ENCODE measurements at regions not wholly inside any gene's neighbourhood (a gene's known extent, or its start where the extent isn't known, plus 50 kb on each side); places are given as distances from the start of the nearest gene placed in this dataset.
"Not testable (repeated sequence)": the region's sequence is repeated elsewhere in the genome, so short reads cannot be mapped to it uniquely, and the experiment has no call there.

DNA sequence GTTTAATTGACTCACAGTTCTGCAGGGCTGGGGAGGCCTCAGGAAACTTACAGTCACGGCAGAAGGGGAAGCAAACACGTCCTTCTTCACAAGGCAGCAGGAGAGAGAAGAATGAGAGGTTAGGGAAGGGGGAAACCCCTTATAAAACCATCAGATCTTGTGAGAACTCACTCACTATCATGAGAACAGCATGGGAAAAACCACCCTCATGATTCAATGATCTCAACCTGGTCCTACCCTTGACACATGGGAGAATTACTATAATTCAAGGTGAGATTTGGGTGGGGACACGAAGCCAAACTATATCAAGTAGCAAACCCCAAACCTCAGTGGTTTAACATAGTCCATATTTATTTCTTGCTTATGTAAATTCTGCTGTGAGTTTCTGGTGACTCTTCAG, 252.0 kb upstream of the USP25 start:
- intact Hi-C loops (cut with DNase I); H3K36me3 ChIP-seq (ENCODE audit: control insufficient read depth in 1 of 2, insufficient read depth in 2 of 2, low read length in 1 of 2); H3K9me3 ChIP-seq (ENCODE audit: control insufficient read depth, low read length); H3K27me3 ChIP-seq (ENCODE audit: control insufficient read depth in 1 of 2, insufficient read depth in 2 of 2, low read length in 1 of 2); H3K4me3 ChIP-seq (ENCODE audit: low read length in 2 of 2); ATAC-seq (ENCODE audit: low FRiP score); H3K27ac ChIP-seq (ENCODE audit: low read depth in 1 of 2, low read length in 2 of 2); H3K4me1 ChIP-seq (ENCODE audit: control insufficient read depth in 1 of 2, insufficient read depth in 2 of 2, low read length in 2 of 2); DNase-seq: not testable (repeated sequence)
- 87 to 89% methylated on average over 3 of the region's 3 CpGs for WGBS, 2 donors

- Histone ChIP-seq H3K27me3 (ENCODE audit: control insufficient read depth in 1 of 2, insufficient read depth in 2 of 2, low read length in 1 of 2) (no peaks in the 10 kb centered on the region), H3K4me3 (ENCODE audit: low read length in 2 of 2) (no peak overlapping the region), H3K9me3 (ENCODE audit: control insufficient read depth, low read length) (no peaks in the 10 kb centered on the region), H3K4me1 (ENCODE audit: control insufficient read depth in 1 of 2, insufficient read depth in 2 of 2, low read length in 2 of 2) (no peaks in the 10 kb centered on the region), H3K36me3 (ENCODE audit: control insufficient read depth in 1 of 2, insufficient read depth in 2 of 2, low read length in 1 of 2) (no peaks in the 10 kb centered on the region), H3K27ac (ENCODE audit: low read depth in 1 of 2, low read length in 2 of 2) (no peak overlapping the region)
- DNase-seq (no peak), ATAC-seq (ENCODE audit: low FRiP score) (no peak)
- intact Hi-C loops (cut with DNase I) = loop anchor here (5.0 to 10.0 kb wide), 4 partner anchors 615 to 1223 kb away; no protein-coding TSS in a partner anchor
- 80 to 81% methylated on average over 6 of the region's 6 CpGs for WGBS, 2 donors
Observed at GRCh38 chr21:15480160-15480559, 249.6 kb upstream of the USP25 start.

GRCh38 chr21:15483138-15483780, 246.5 kb upstream of the USP25 start:
- Histone ChIP-seq H3K27me3 (ENCODE audit: control insufficient read depth in 1 of 2, insufficient read depth in 2 of 2, low read length in 1 of 2) (no peaks in the 10 kb centered on the region), H3K27ac (ENCODE audit: low read depth in 1 of 2, low read length in 2 of 2) (no peak overlapping the region), H3K36me3 (ENCODE audit: control insufficient read depth in 1 of 2, insufficient read depth in 2 of 2, low read length in 1 of 2) (no peaks in the 10 kb centered on the region), H3K9me3 (ENCODE audit: control insufficient read depth, low read length) (no peaks in the 10 kb centered on the region), H3K4me3 (ENCODE audit: low read length in 2 of 2) (no peak overlapping the region), H3K4me1 (ENCODE audit: control insufficient read depth in 1 of 2, insufficient read depth in 2 of 2, low read length in 2 of 2) (no peaks in the 10 kb centered on the region)
- DNase-seq (peak; percentile 90 to 93), ATAC-seq (ENCODE audit: low FRiP score) (peak; percentile 94)
- intact Hi-C loops (cut with DNase I) = loop anchor here (2.0 to 10.0 kb wide), 5 partner anchors 618 to 1226 kb away; no protein-coding TSS in a partner anchor
- 15 to 16% methylated on average over 8 of the region's 8 CpGs for WGBS, 2 donors

DNA sequence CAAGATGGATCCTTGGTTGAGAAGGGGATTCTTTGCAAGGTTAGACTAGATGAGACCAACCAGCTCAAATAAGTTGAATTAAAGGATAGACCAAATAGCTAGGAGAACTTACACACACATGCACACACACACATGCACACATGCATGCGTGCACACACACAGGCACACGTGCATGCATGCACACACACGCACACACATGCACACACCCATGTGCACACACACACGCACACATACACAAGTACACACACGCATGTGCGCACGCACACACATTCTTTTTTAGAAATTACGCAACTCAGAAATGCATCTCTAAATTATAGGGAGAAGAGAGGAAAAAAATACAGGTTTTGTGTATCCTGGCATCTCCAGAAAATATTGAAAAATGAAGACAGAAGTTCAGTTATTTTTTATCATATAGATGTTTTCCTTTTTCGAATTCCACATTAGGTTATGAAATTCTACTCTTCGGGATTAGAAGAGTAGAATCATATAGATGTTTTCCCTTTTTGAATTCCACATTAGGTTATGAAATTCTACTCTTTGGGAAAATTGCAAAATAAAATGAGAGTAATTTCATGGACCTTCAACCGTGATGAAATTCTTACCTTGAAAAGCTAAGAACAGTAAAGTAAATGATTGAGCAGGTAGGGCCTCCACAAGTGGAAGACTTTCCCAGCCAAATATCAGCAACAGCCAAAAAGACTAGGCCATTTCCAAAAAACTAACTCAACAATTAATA, 243.2 kb upstream of the USP25 start:
- 87 to 90% methylated on average over 11 of the region's 11 CpGs for WGBS, 2 donors
- Histone ChIP-seq H3K36me3 (ENCODE audit: control insufficient read depth in 1 of 2, insufficient read depth in 2 of 2, low read length in 1 of 2) (no peaks in the 10 kb centered on the region), H3K9me3 (ENCODE audit: control insufficient read depth, low read length) (no peaks in the 10 kb centered on the region), H3K4me1 (ENCODE audit: control insufficient read depth in 1 of 2, insufficient read depth in 2 of 2, low read length in 2 of 2) (no peaks in the 10 kb centered on the region), H3K27me3 (ENCODE audit: control insufficient read depth in 1 of 2, insufficient read depth in 2 of 2, low read length in 1 of 2) (no peaks in the 10 kb centered on the region), H3K27ac (ENCODE audit: low read depth in 1 of 2, low read length in 2 of 2) (no peak overlapping the region), H3K4me3 (ENCODE audit: low read length in 2 of 2) (no peak overlapping the region)
- intact Hi-C loops (cut with DNase I) = loop anchor here (5.0 to 10.0 kb wide), 3 partner anchors 622 to 1214 kb away; no protein-coding TSS in a partner anchor
- no peak for ATAC-seq (ENCODE audit: low FRiP score)
- DNase-seq = no peak

DNA sequence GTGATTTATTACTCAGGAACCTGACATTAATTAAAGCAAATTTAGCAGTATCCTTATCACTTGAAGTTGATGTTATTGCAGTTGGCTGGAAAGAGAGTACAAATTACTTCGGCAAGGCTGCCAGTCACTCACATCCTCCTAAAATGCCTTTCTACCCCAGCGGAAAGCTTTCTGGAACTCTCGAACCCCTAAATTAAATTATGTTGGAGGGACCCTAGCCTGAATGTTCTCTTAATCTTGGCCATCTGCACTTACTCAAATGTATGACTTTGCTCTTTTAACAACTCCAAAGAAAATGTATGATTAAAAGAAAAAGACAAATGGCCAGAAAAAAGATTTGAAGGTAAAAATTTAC, 242.6 kb upstream of the USP25 start:
- Histone ChIP-seq H3K27me3 (ENCODE audit: control insufficient read depth in 1 of 2, insufficient read depth in 2 of 2, low read length in 1 of 2) (peaks cover 0 to under 1% of the 10 kb centered on the region in 2 donors), H3K36me3 (ENCODE audit: control insufficient read depth in 1 of 2, insufficient read depth in 2 of 2, low read length in 1 of 2) (no peaks in the 10 kb centered on the region), H3K4me1 (ENCODE audit: control insufficient read depth in 1 of 2, insufficient read depth in 2 of 2, low read length in 2 of 2) (no peaks in the 10 kb centered on the region), H3K27ac (ENCODE audit: low read depth in 1 of 2, low read length in 2 of 2) (no peak overlapping the region), H3K9me3 (ENCODE audit: control insufficient read depth, low read length) (no peaks in the 10 kb centered on the region), H3K4me3 (ENCODE audit: low read length in 2 of 2) (no peak overlapping the region)
- DNase-seq (no peak), ATAC-seq (ENCODE audit: low FRiP score) (no peak)
- 19 to 24% methylated on average over 3 of the region's 3 CpGs for WGBS, 2 donors
- intact Hi-C loops (cut with DNase I) = loop anchor here (5.0 to 10.0 kb wide), 3 partner anchors 622 to 1215 kb away; no protein-coding TSS in a partner anchor

GRCh38 chr21:15491100-15491499, 238.7 kb upstream of the USP25 start:
- no peak overlapping the region for H3K27ac ChIP-seq (ENCODE audit: low read depth in 1 of 2, low read length in 2 of 2)
- H3K36me3 ChIP-seq (ENCODE audit: control insufficient read depth in 1 of 2, insufficient read depth in 2 of 2, low read length in 1 of 2) = no peaks in the 10 kb centered on the region
- 79 to 90% methylated on average over 2 of the region's 2 CpGs for WGBS, 2 donors
- DNase-seq = no peak
- H3K4me3 ChIP-seq (ENCODE audit: low read length in 2 of 2) = no peak overlapping the region
- H3K9me3 ChIP-seq (ENCODE audit: control insufficient read depth, low read length) = no peaks in the 10 kb centered on the region
- intact Hi-C loops (cut with DNase I) = no loop called here
- H3K27me3 ChIP-seq (ENCODE audit: control insufficient read depth in 1 of 2, insufficient read depth in 2 of 2, low read length in 1 of 2) = peaks cover 0 to 1% of the 10 kb centered on the region in 2 donors
- H3K4me1 ChIP-seq (ENCODE audit: control insufficient read depth in 1 of 2, insufficient read depth in 2 of 2, low read length in 2 of 2) = no peaks in the 10 kb centered on the region
- no peak for ATAC-seq (ENCODE audit: low FRiP score)

DNA sequence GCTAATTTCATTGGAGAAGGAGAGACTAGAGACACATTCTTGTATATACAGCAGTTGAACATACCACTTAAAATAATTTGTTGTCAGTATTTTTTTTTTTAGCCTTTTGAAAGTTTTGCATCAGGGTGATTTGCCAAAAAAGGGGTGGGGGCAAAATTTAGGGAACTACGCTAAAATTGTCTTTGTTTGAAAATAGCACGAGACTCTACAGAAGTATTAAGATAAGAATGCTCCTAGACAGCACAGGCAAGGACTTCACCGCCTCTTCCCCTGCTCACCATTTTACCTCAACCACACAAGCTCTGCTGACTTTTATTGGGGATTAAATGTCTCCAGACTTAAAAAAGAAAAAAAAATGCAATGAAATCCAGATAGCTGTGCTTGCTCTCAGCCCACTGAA, 236.1 kb upstream of the USP25 start:
- no peak for ATAC-seq (ENCODE audit: low FRiP score)
- Histone ChIP-seq H3K27ac (ENCODE audit: low read depth in 1 of 2, low read length in 2 of 2) (no peak overlapping the region), H3K9me3 (ENCODE audit: control insufficient read depth, low read length) (no peaks in the 10 kb centered on the region), H3K36me3 (ENCODE audit: control insufficient read depth in 1 of 2, insufficient read depth in 2 of 2, low read length in 1 of 2) (no peaks in the 10 kb centered on the region), H3K4me3 (ENCODE audit: low read length in 2 of 2) (no peak overlapping the region), H3K4me1 (ENCODE audit: control insufficient read depth in 1 of 2, insufficient read depth in 2 of 2, low read length in 2 of 2) (no peaks in the 10 kb centered on the region), H3K27me3 (ENCODE audit: control insufficient read depth in 1 of 2, insufficient read depth in 2 of 2, low read length in 1 of 2) (peaks cover 0 to 1% of the 10 kb centered on the region in 2 donors)
- intact Hi-C loops (cut with DNase I) = no loop called here
- no peak for DNase-seq
- WGBS, 2 donors = 63 to 64% methylated on average over 3 of the region's 3 CpGs

- DNase-seq = no peak
- Histone ChIP-seq H3K27me3 (ENCODE audit: control insufficient read depth in 1 of 2, insufficient read depth in 2 of 2, low read length in 1 of 2) (peaks cover 0 to 1% of the 10 kb centered on the region in 2 donors), H3K36me3 (ENCODE audit: control insufficient read depth in 1 of 2, insufficient read depth in 2 of 2, low read length in 1 of 2) (no peaks in the 10 kb centered on the region), H3K9me3 (ENCODE audit: control insufficient read depth, low read length) (no peaks in the 10 kb centered on the region), H3K27ac (ENCODE audit: low read depth in 1 of 2, low read length in 2 of 2) (no peak overlapping the region), H3K4me3 (ENCODE audit: low read length in 2 of 2) (no peak overlapping the region), H3K4me1 (ENCODE audit: control insufficient read depth in 1 of 2, insufficient read depth in 2 of 2, low read length in 2 of 2) (no peaks in the 10 kb centered on the region)
- ATAC-seq (ENCODE audit: low FRiP score) = no peak
- WGBS, 2 donors = 93 to 94% methylated on average over 11 of the region's 11 CpGs
- intact Hi-C loops (cut with DNase I) = no loop called here
Observed at GRCh38 chr21:15494481-15494880, 235.3 kb upstream of the USP25 start.

DNA sequence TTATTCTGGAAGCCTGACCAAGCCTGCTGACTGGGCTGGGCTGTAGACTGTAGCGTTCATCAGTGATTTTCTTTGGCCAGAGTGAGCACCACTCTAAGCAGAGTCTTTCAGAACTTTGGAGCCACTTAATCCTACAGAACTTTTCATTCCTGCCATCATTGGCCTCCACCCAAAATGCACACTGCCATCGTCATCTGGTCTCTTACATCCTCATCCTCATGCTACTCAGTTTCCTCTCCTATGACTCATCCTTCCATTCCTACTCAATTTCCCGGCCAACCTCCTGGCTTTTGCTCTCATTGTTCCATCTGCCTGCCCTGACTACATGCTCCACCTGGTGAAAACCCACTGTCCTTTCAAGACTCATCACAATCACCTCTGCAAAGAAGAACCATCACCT, 233.8 kb upstream of the USP25 start:
- Histone ChIP-seq H3K36me3 (ENCODE audit: control insufficient read depth in 1 of 2, insufficient read depth in 2 of 2, low read length in 1 of 2) (no peaks in the 10 kb centered on the region), H3K4me3 (ENCODE audit: low read length in 2 of 2) (no peak overlapping the region), H3K9me3 (ENCODE audit: control insufficient read depth, low read length) (no peaks in the 10 kb centered on the region), H3K4me1 (ENCODE audit: control insufficient read depth in 1 of 2, insufficient read depth in 2 of 2, low read length in 2 of 2) (no peaks in the 10 kb centered on the region), H3K27ac (ENCODE audit: low read depth in 1 of 2, low read length in 2 of 2) (no peak overlapping the region), H3K27me3 (ENCODE audit: control insufficient read depth in 1 of 2, insufficient read depth in 2 of 2, low read length in 1 of 2) (peaks cover 0 to 1% of the 10 kb centered on the region in 2 donors)
- 27 to 30% methylated on average over 3 of the region's 3 CpGs for WGBS, 2 donors
- ATAC-seq (ENCODE audit: low FRiP score) = no peak
- intact Hi-C loops (cut with DNase I) = no loop called here
- DNase-seq = no peak
